H9 (cell line): ENCODE measurements at regions not wholly inside any gene's neighbourhood (a gene's known extent, or its start where the extent isn't known, plus 50 kb on each side); places are given as distances from the start of the nearest gene placed in this dataset.

Experiments
- DNase-seq: peaks from one replicate; pipeline ENCODE4 v3.0.0-alpha.2; 2017
- H2AFZ ChIP-seq: one replicate; pipeline ENCODE4 v1.6.1; 2013; ENCODE audit warnings: mild to moderate bottlenecking, low read length, control low read depth, moderate library complexity
- H2AK5ac ChIP-seq: 2 replicates; pipeline ENCODE4 v1.6.1; 2013; ENCODE audit warnings: low read length, control low read depth, mixed read lengths; ENCODE audit not compliant: insufficient read length
- H2BK120ac ChIP-seq: one replicate; pipeline ENCODE4 v1.6.1; 2013; ENCODE audit warnings: low read depth, mild to moderate bottlenecking, low read length, control low read depth, inconsistent platforms; ENCODE audit not compliant: poor library complexity, severe bottlenecking
- H2BK12ac ChIP-seq: 2 replicates; pipeline ENCODE4 v1.6.1; 2013; ENCODE audit warnings: low read length, control low read depth, mixed read lengths, low read depth; ENCODE audit not compliant: insufficient read length
- H2BK15ac ChIP-seq: 2 replicates; pipeline ENCODE4 v1.6.1; 2013; ENCODE audit warnings: low read depth, low read length, control low read depth
- H2BK20ac ChIP-seq: one replicate; pipeline ENCODE4 v1.6.1; 2013; ENCODE audit warnings: low read depth, mild to moderate bottlenecking, low read length, control low read depth, inconsistent platforms; ENCODE audit not compliant: poor library complexity, severe bottlenecking
- H2BK5ac ChIP-seq: 2 replicates; pipeline ENCODE4 v1.6.1; 2013; ENCODE audit warnings: low read length, control low read depth, mixed read lengths; ENCODE audit not compliant: insufficient read length
- H3K14ac ChIP-seq: 2 replicates; pipeline ENCODE4 v1.6.1; 2013; ENCODE audit warnings: low read length, control low read depth; ENCODE audit not compliant: insufficient read depth
- H3K18ac ChIP-seq: 2 replicates; pipeline ENCODE4 v1.6.1; 2013; ENCODE audit warnings: low read depth, mild to moderate bottlenecking, mixed read lengths, low read length, control low read depth; ENCODE audit not compliant: insufficient read length
- H3K23ac ChIP-seq: 2 replicates; pipeline ENCODE4 v1.6.1; 2013; ENCODE audit warnings: low read length, control low read depth, mixed read lengths, low read depth; ENCODE audit not compliant: insufficient read length
- H3K23me2 ChIP-seq: 2 replicates; pipeline ENCODE4 v1.6.1; 2013; ENCODE audit warnings: low read depth, mild to moderate bottlenecking, mixed read lengths, low read length, control low read depth; ENCODE audit not compliant: insufficient read length, poor library complexity, severe bottlenecking
- H3K27ac ChIP-seq: 2 replicates; pipeline ENCODE4 v1.5.1; 2013; ENCODE audit warnings: low read length, control low read depth, mixed read lengths, low read depth; ENCODE audit not compliant: insufficient read length
- H3K27me3 ChIP-seq: 2 replicates; pipeline ENCODE4 v1.6.1; 2013; ENCODE audit warnings: low read length, control low read depth, inconsistent platforms; ENCODE audit not compliant: insufficient read depth
- H3K4ac ChIP-seq: 2 replicates; pipeline ENCODE4 v1.6.1; 2013; ENCODE audit warnings: low read depth, mild to moderate bottlenecking, control low read depth, inconsistent platforms, low read length, moderate library complexity
- H3K4me1 ChIP-seq: 2 replicates; pipeline ENCODE4 v1.6.1; 2013; ENCODE audit warnings: low read length, control low read depth, inconsistent platforms; ENCODE audit not compliant: insufficient read depth
- H3K4me2 ChIP-seq: 2 replicates; pipeline ENCODE4 v1.6.1; 2013; ENCODE audit warnings: low read length, control low read depth, mixed read lengths; ENCODE audit not compliant: insufficient read length, insufficient read depth
- H3K56ac ChIP-seq: 2 replicates; pipeline ENCODE4 v1.6.1; 2013; ENCODE audit warnings: low read depth, mild to moderate bottlenecking, mixed read lengths, low read length, control low read depth; ENCODE audit not compliant: insufficient read length
- H3K79me1 ChIP-seq: 2 replicates; pipeline ENCODE4 v1.6.1; 2013; ENCODE audit warnings: low read depth, mild to moderate bottlenecking, moderate library complexity, low read length, control low read depth, inconsistent platforms; ENCODE audit not compliant: insufficient read depth, poor library complexity, severe bottlenecking
- H3K79me2 ChIP-seq: 2 replicates; pipeline ENCODE4 v1.6.1; 2013; ENCODE audit warnings: low read length, control low read depth, inconsistent platforms; ENCODE audit not compliant: insufficient read depth
- H3K9ac ChIP-seq: 2 replicates; pipeline ENCODE4 v1.6.1; 2013; ENCODE audit warnings: low read length, control low read depth, mixed read lengths; ENCODE audit not compliant: insufficient read length; ENCODE audit errors: extremely low read depth
- H3K9me3 ChIP-seq: one replicate; pipeline ENCODE4 v1.6.1; 2013; ENCODE audit warnings: low read depth, low read length, inconsistent platforms; ENCODE audit not compliant: control insufficient read depth
- H3T11ph ChIP-seq: one replicate; pipeline ENCODE4 v1.6.1; 2013; ENCODE audit warnings: mild to moderate bottlenecking, low read length, control low read depth, inconsistent platforms
- H4K20me1 ChIP-seq: one replicate; pipeline ENCODE4 v1.6.1; 2013; ENCODE audit not compliant: control insufficient read depth, insufficient read length, insufficient read depth
- H4K5ac ChIP-seq: 2 replicates; pipeline ENCODE4 v1.6.1; 2013; ENCODE audit warnings: low read depth, mild to moderate bottlenecking, mixed read lengths, low read length, control low read depth; ENCODE audit not compliant: insufficient read length
- H4K8ac ChIP-seq: replicated peaks from 2 replicates; pipeline ENCODE4 v1.6.1; 2013; ENCODE audit warnings: low read length, control low read depth, mixed read lengths, low read depth; ENCODE audit not compliant: insufficient read length
- H4K91ac ChIP-seq: 2 replicates; pipeline ENCODE4 v1.6.1; 2013; ENCODE audit warnings: low read depth, mild to moderate bottlenecking, moderate library complexity, mixed read lengths, low read length, control low read depth; ENCODE audit not compliant: insufficient read length
- H3K27ac Mint-ChIP-seq, 3 experiments: 2 replicates in 2 of 3; 3 replicates in 1 of 3; pipeline ENCODE4 v1.8.0; 2020 to 2021; ENCODE audit warnings: mixed read lengths in 3 of 3, mild to moderate bottlenecking in 1 of 3, moderate library complexity in 1 of 3
- H3K27me3 Mint-ChIP-seq: 2 replicates; pipeline ENCODE4 v1.8.0; 2021; ENCODE audit warnings: low read depth, mild to moderate bottlenecking, moderate library complexity, mixed read lengths
- H3K36me3 Mint-ChIP-seq, 3 experiments: 2 replicates in 2 of 3; 3 replicates in 1 of 3; pipeline ENCODE4 v1.8.0; 2020 to 2021; ENCODE audit warnings: low read depth in 3 of 3, mixed read lengths in 3 of 3; ENCODE audit not compliant: insufficient read depth in 1 of 3
- H3K4me1 Mint-ChIP-seq, 2 experiments: 2 replicates each; pipeline ENCODE4 v1.8.0; 2020; ENCODE audit warnings: mixed read lengths in 2 of 2
- H3K4me3 Mint-ChIP-seq, 2 experiments: 2 replicates in 1 of 2; 3 replicates in 1 of 2; pipeline ENCODE4 v1.8.0; 2020 to 2021; ENCODE audit warnings: mild to moderate bottlenecking in 2 of 2, mixed read lengths in 2 of 2, moderate library complexity in 1 of 2
- H3K9me3 Mint-ChIP-seq, 2 experiments: 2 replicates in 1 of 2; 3 replicates in 1 of 2; pipeline ENCODE4 v1.8.0; 2020; ENCODE audit warnings: mild to moderate bottlenecking in 2 of 2, mixed read lengths in 2 of 2, moderate library complexity in 1 of 2
- CTCF ChIP-seq: fragments of 200-600 bp; sonication (generic); conservative IDR thresholded peaks from 3 replicates; pipeline ENCODE4 v1.8.0; 2021; ENCODE audit warnings: antibody characterized with exemption, mild to moderate bottlenecking
- WGBS: extraction: QIAGEN DNeasy Blood & Tissue Kit; methylation state at CpG from one replicate; pipeline ENCODE4 v1.1.7; 2013; ENCODE audit warnings: missing lambda C conversion rate, low lambda C conversion rate, mixed read lengths; ENCODE audit not compliant: insufficient read length; ENCODE audit errors: extremely low coverage; 5-methylcytosine and 5-hydroxymethylcytosine counted together

- Histone ChIP-seq H4K20me1 (no peaks in the 10 kb centered on the region), H3K79me1 (no peaks in the 10 kb centered on the region), H3K4me1 (peaks cover 3% of the 10 kb centered on the region; the same call in 1 of the 2 replicates), H3K9ac (no peak overlapping the region), H3K14ac (no peak overlapping the region), H3K4ac (no peak overlapping the region), H2BK20ac (no peak overlapping the region), H3K23ac (no peak overlapping the region), H3K27me3 (no peaks in the 10 kb centered on the region), H3K4me2 (no peak overlapping the region), H2BK15ac (no peak overlapping the region), H4K8ac (no peak overlapping the region), H3K23me2 (no peaks in the 10 kb centered on the region), H2BK12ac (no peak overlapping the region), H2BK5ac (no peak overlapping the region), H3K9me3 (no peaks in the 10 kb centered on the region), H3K56ac (no peak overlapping the region), H2AFZ (no peak overlapping the region), H2AK5ac (no peak overlapping the region), H3T11ph (no peak overlapping the region), H4K5ac (no peak overlapping the region), H3K79me2 (no peaks in the 10 kb centered on the region), H4K91ac (no peak overlapping the region), H2BK120ac (no peak overlapping the region), H3K18ac (no peak overlapping the region), H3K27ac (no peak overlapping the region)
- H3K36me3 Mint-ChIP-seq: no peaks in the 10 kb centered on the region
- H3K4me1 Mint-ChIP-seq: peaks cover 40 to 43% of the 10 kb centered on the region in 2 experiments
- H3K9me3 Mint-ChIP-seq: no peaks in the 10 kb centered on the region; a peak in 1 of 5 replicates
- DNase-seq: no peak
- no peak overlapping the region for H3K4me3 Mint-ChIP-seq
- TF ChIP-seq CTCF: no peak
- WGBS: no CpG with 5 or more reads among the region's 2 CpGs
- H3K27ac Mint-ChIP-seq: 0 out of 7 replicates have a peak overlapping the region, but pooled peaks of 1 of the 3 experiments have one; percentile 7
- no peaks in the 10 kb centered on the region for H3K27me3 Mint-ChIP-seq
These were observed 92.5 kb downstream of the SCP2D1 start for GRCh38 chr20:18906046-18906445.
